Progenitor cell of endocrine pancreas (in vitro differentiated cells): ENCODE measurements at regions not wholly inside any gene's neighbourhood (a gene's known extent, or its start where the extent isn't known, plus 50 kb on each side); places are given as distances from the start of the nearest gene placed in this dataset.

Source experiments
- DNase-seq: peaks from one replicate; pipeline ENCODE4 v3.0.0; 2021; ENCODE audit warnings: low spot score; ENCODE audit not compliant: unreplicated experiment
- H3K27ac Mint-ChIP-seq: 2 replicates; pipeline ENCODE4 v1.8.0; 2021; ENCODE audit warnings: mild to moderate bottlenecking, moderate library complexity, mixed read lengths
- H3K27me3 Mint-ChIP-seq: 2 replicates; pipeline ENCODE4 v1.8.0; 2021; ENCODE audit warnings: mixed read lengths
- H3K36me3 Mint-ChIP-seq: 2 replicates; pipeline ENCODE4 v1.8.0; 2022; ENCODE audit warnings: mixed read lengths; ENCODE audit not compliant: insufficient read depth
- H3K4me1 Mint-ChIP-seq: 2 replicates; pipeline ENCODE4 v1.8.0; 2021; ENCODE audit warnings: low read depth, mixed read lengths
- H3K4me3 Mint-ChIP-seq: 2 replicates; pipeline ENCODE4 v1.8.0; 2021; ENCODE audit warnings: low read depth, mild to moderate bottlenecking, moderate library complexity, mixed read lengths
- H3K9me3 Mint-ChIP-seq: 2 replicates; pipeline ENCODE4 v1.8.0; 2021; ENCODE audit warnings: low read depth, mixed read lengths
- TF ChIP-seq, protein P1 (sequence below): fragments of 200-600 bp; sonication (generic); IDR thresholded peaks from one replicate; pipeline ENCODE4 v1.5.0; 2021; ENCODE audit warnings: antibody characterized with exemption, mild to moderate bottlenecking; ENCODE audit not compliant: unreplicated experiment

DNA sequence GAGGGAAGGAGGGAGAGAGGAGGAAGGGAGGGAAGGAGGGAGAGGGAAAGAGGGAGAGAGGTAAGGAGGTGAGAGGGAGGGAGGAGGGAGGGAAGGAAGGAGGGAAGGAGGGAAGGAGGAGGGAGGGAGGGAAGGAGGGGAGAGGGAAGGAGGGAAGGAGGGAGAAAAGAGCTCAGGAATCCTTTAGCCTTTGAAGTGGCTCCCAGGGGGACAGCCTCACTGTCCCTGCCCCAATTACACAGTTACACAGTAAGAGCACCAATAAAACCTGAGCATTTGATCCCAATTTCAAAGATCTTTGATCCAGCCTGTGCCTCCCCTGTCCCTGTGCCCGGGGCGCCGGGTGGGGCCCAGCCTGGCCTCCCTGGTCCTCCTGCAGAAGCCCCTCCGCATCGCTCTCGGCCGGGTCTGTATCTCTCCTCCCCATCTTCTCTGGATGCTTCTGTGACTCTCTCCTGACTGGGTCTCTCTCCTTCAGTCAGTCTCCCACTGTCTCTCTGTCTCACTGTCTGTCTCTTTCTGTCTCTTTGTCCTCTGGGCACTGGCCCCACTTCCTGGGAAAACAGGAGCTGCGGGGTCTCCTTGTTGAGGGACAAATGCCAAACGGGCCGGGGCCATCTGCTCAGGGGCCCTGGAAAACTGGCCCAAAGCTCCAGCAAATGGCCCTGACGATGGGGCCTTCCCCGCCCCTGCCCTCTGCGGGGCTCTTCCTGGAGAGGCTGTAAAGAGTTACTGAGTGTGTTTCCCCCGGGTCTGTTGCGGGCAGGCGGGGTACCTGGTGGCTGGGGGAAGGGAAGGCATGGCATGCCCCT lies 54.2 kb upstream of the EGFL7 start:
- Mint-ChIP-seq H3K9me3 (no peaks in the 10 kb centered on the region), H3K4me3 (no peak overlapping the region), H3K36me3 (no peaks in the 10 kb centered on the region), H3K27ac (no peak overlapping the region), H3K27me3 (peaks cover 14% of the 10 kb centered on the region), H3K4me1 (peaks cover 4% of the 10 kb centered on the region)
- TF ChIP-seq, protein P1, sequence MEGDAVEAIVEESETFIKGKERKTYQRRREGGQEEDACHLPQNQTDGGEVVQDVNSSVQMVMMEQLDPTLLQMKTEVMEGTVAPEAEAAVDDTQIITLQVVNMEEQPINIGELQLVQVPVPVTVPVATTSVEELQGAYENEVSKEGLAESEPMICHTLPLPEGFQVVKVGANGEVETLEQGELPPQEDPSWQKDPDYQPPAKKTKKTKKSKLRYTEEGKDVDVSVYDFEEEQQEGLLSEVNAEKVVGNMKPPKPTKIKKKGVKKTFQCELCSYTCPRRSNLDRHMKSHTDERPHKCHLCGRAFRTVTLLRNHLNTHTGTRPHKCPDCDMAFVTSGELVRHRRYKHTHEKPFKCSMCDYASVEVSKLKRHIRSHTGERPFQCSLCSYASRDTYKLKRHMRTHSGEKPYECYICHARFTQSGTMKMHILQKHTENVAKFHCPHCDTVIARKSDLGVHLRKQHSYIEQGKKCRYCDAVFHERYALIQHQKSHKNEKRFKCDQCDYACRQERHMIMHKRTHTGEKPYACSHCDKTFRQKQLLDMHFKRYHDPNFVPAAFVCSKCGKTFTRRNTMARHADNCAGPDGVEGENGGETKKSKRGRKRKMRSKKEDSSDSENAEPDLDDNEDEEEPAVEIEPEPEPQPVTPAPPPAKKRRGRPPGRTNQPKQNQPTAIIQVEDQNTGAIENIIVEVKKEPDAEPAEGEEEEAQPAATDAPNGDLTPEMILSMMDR = no peak
- DNase-seq = no peak

DNA sequence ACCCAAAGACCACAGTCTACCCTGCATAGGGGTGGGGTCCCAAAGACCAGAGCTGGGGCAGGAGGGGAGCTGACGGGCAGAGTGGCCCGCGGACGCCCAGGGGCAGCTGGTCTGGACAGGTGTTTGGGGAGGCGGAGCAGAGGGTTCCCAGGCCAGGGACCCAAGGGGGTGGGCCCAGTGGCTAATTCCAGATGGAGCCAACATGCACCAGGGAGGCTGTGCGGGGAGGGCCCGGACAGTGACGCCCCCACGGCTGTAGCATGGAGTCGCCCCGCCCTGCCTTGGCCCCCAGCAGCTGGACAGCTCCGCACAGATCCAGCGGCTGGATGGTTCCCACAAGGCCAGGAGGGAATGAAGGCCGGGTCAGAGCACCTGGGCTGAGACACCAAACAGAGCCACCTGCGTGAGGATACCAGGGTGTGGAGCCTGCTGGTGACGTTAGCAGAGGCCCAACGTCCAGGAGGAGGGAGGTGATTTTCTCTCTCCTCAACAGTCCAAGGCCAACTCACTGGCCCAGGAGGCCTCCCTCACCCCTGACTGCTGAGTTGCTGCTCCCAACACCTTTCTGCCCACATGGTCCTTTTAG lies 55.3 kb upstream of the EGFL7 start:
- H3K9me3 Mint-ChIP-seq = no peaks in the 10 kb centered on the region
- peaks cover 21% of the 10 kb centered on the region for H3K27me3 Mint-ChIP-seq
- H3K36me3 Mint-ChIP-seq = no peaks in the 10 kb centered on the region
- peaks cover 7% of the 10 kb centered on the region for H3K4me1 Mint-ChIP-seq
- H3K4me3 Mint-ChIP-seq = no peak overlapping the region
- TF ChIP-seq, protein P1 = no peak
- no peak for DNase-seq
- H3K27ac Mint-ChIP-seq = no peak overlapping the region

DNA sequence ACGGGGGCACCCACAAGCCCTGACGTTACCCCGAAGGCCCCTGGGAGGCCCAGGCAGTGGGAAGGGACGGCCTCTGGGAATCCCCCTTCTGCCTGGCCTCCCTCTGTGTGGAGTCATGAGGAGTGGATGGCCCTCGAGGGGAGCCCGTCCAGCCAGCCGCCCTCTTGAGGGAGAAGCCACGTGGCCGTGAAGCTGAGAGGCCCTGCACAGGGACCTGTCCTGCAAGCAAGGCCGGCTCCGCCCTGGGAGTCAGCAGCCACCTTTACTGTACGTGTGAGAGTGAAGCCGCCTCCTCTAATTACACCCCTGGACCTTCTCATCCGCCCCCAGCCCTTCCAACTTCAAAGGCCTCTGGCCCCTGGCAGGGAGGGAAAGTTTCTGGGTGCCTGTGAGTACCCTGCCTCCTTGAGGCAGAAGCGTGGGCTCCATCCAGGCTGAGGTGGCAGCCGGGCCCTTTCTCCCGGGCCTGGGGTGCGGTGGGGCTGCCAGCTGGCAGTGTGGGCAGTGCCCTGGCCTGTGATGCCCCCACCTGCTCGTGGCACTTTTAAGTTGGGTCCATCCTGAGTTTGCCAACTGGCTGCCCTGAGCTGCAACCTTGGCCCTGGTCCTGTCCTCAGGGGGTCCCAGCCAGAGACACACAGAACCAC lies 55.9 kb upstream of the EGFL7 start:
- Mint-ChIP-seq H3K9me3 (no peaks in the 10 kb centered on the region), H3K27me3 (peaks cover 24% of the 10 kb centered on the region), H3K27ac (no peak overlapping the region), H3K4me3 (no peak overlapping the region), H3K4me1 (peaks cover 8% of the 10 kb centered on the region), H3K36me3 (no peaks in the 10 kb centered on the region)
- TF ChIP-seq, protein P1 = no peak
- no peak for DNase-seq

DNA sequence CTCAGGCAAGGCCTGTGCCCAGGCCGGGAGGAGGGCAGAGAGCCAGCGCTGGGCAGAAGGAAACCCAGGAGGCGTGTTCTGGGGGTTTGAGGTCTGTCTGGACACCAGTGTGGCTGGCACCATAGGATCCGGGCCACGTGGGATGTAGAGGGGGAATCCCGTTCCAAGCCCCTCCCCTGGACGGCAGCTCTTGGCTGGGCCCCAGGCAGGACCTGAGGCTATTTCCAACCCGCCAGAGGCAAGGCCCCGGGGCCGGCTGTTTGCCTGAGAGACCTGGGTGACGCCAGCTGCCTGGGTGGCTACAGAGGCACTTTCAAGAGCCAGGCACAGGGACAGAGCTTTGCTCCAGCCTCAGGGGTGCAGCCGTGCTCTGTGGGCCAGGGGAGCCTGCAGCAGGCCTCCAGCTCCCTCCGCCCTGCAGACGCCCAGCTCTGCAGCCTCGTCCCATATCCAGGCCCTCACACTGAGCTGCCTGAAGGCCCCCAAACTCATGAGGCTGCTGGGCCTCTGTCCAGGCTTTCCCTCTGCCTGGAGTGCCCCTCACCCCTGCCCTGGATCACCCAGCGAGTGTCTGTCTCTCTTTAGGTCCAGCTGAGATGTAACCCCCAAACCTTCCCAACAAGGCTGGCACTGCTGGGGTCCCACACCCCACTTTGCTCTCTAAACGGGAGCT lies 56.6 kb upstream of the EGFL7 start:
- H3K4me3 Mint-ChIP-seq = no peak overlapping the region
- H3K36me3 Mint-ChIP-seq = no peaks in the 10 kb centered on the region
- no peaks in the 10 kb centered on the region for H3K9me3 Mint-ChIP-seq
- peaks cover 8% of the 10 kb centered on the region for H3K4me1 Mint-ChIP-seq
- H3K27ac Mint-ChIP-seq = no peak overlapping the region
- peaks cover 24% of the 10 kb centered on the region for H3K27me3 Mint-ChIP-seq
- DNase-seq = no peak
- TF ChIP-seq, protein P1 = no peak
